Endothelial cell of umbilical vein (primary cell): ENCODE measurements at regions not wholly inside any gene's neighbourhood (a gene's known extent, or its start where the extent isn't known, plus 50 kb on each side); places are given as distances from the start of the nearest gene placed in this dataset.

Experiments
- CTCF ChIP-seq, 2 donors: IDR thresholded peaks; 1 replicate in 1 of 2; 2 replicates in 1 of 2; pipeline ENCODE4 v1.5.1; 2011; ENCODE audit warnings: low read length in 2 of 2, mild to moderate bottlenecking in 2 of 2, moderate library complexity in 2 of 2, control low read depth in 1 of 2, inconsistent platforms in 1 of 2, low read depth in 1 of 2; ENCODE audit not compliant: insufficient read depth in 1 of 2; ENCODE audit errors: extremely low read depth in 1 of 2
- EZH2 ChIP-seq: IDR thresholded peaks from 2 replicates; pipeline ENCODE4 v1.6.1; 2012; ENCODE audit warnings: borderline replicate concordance, low read depth, mild to moderate bottlenecking, moderate library complexity, low read length, inconsistent platforms; ENCODE audit not compliant: severe bottlenecking
- MYC ChIP-seq: IDR thresholded peaks from one replicate; pipeline ENCODE4 v1.6.1; 2011; ENCODE audit warnings: mild to moderate bottlenecking, low read depth, low read length
- POLR2AphosphoS5 ChIP-seq: IDR thresholded peaks from 2 replicates; pipeline ENCODE4 v1.6.1; 2012; ENCODE audit warnings: low read depth, mild to moderate bottlenecking, control low read depth, low read length, moderate library complexity; ENCODE audit not compliant: insufficient read depth

- TF ChIP-seq EZH2 (no peak), POLR2AphosphoS5 (no peak), CTCF (IDR thresholded peaks at IDR 0.05; ENCODE audit: extremely low read depth in 1 of 2, insufficient read depth in 1 of 2, low read depth in 1 of 2, low read length in 2 of 2) (no peak), MYC (no peak)
These were observed 174.1 kb upstream of the HS3ST1 start for GRCh38 chr4:11602606-11603340.
